SK-N-SH treated with all-trans-retinoic acid at 6 μM for 48 hours (cell line): ENCODE measurements at regions not wholly inside any gene's neighbourhood (a gene's known extent, or its start where the extent isn't known, plus 50 kb on each side); places are given as distances from the start of the nearest gene placed in this dataset.

Experiments used
- ATAC-seq: fragments of 200-7000 bp; cut with Tn5 transposase; 3 replicates; pipeline ENCODE4 v1.9.1; 2020; ENCODE audit warnings: mild to moderate bottlenecking, moderate library complexity
- ARNTL ChIP-seq: fragments of 450-650 bp; formaldehyde crosslinking; IDR thresholded peaks from 2 replicates; pipeline ENCODE4 v1.5.0; 2020; ENCODE audit warnings: low read depth, mild to moderate bottlenecking, moderate library complexity, borderline replicate concordance
- BACH2 ChIP-seq: fragments of 250-450 bp; sonication (Bioruptor Pico); IDR thresholded peaks from 2 replicates; pipeline ENCODE4 v1.9.0; 2021; ENCODE audit warnings: mild to moderate bottlenecking, borderline replicate concordance
- CSDC2 ChIP-seq: fragments of 250-450 bp; sonication (Bioruptor Pico); IDR thresholded peaks from 2 replicates; pipeline ENCODE4 v1.5.0; 2020; ENCODE audit warnings: mild to moderate bottlenecking, moderate library complexity
- ESRRG ChIP-seq: fragments of 250-450 bp; sonication (Bioruptor Pico); IDR thresholded peaks from 2 replicates; pipeline ENCODE4 v1.6.1; 2021; ENCODE audit warnings: mild to moderate bottlenecking
- GLIS3 ChIP-seq: fragments of 250-450 bp; sonication (Bioruptor Pico); IDR thresholded peaks from 2 replicates; pipeline ENCODE4 v1.5.0; 2020; ENCODE audit warnings: mild to moderate bottlenecking, moderate library complexity
- OSR1 ChIP-seq: fragments of 250-450 bp; sonication (Bioruptor Pico); IDR thresholded peaks from 2 replicates; pipeline ENCODE4 v1.8.0; 2022; ENCODE audit warnings: moderate library complexity, mild to moderate bottlenecking, inconsistent platforms
- RARB ChIP-seq: fragments of 250-450 bp; sonication (Bioruptor Pico); IDR thresholded peaks from 2 replicates; pipeline ENCODE4 v1.8.0; 2021; ENCODE audit warnings: mild to moderate bottlenecking, moderate library complexity
- TCF4 ChIP-seq: fragments of 250-450 bp; sonication (Bioruptor Pico); IDR thresholded peaks from 2 replicates; pipeline ENCODE4 v1.8.0; 2021; ENCODE audit warnings: mild to moderate bottlenecking, moderate library complexity, borderline replicate concordance
- TOX ChIP-seq: fragments of 250-450 bp; sonication (Bioruptor Pico); IDR thresholded peaks from 2 replicates; pipeline ENCODE4 v1.8.0; 2021; ENCODE audit warnings: mild to moderate bottlenecking, moderate library complexity, borderline replicate concordance
- ZC3H10 ChIP-seq: fragments of 250-450 bp; sonication (Bioruptor Pico); IDR thresholded peaks from 2 replicates; pipeline ENCODE4 v1.5.1; 2021; ENCODE audit warnings: mild to moderate bottlenecking, moderate library complexity
- ZFP3 ChIP-seq: fragments of 250-450 bp; sonication (Bioruptor Pico); IDR thresholded peaks from 2 replicates; pipeline ENCODE4 v1.5.0; 2020; ENCODE audit warnings: mild to moderate bottlenecking, moderate library complexity
- ZNF565 ChIP-seq: fragments of 450-650 bp; formaldehyde crosslinking; conservative IDR thresholded peaks from 2 replicates; pipeline ENCODE4 v1.5.0; 2020; ENCODE audit warnings: low read depth, mild to moderate bottlenecking, moderate library complexity
- ZNF70 ChIP-seq: fragments of 450-650 bp; formaldehyde crosslinking; IDR thresholded peaks from 2 replicates; pipeline ENCODE4 v1.5.0; 2020; ENCODE audit warnings: mild to moderate bottlenecking, moderate library complexity
- ZNF8 ChIP-seq: fragments of 450-650 bp; formaldehyde crosslinking; IDR thresholded peaks from 2 replicates; pipeline ENCODE4 v1.5.0; 2020; ENCODE audit warnings: mild to moderate bottlenecking, moderate library complexity
- TF ChIP-seq, protein P1 (sequence below): fragments of 250-450 bp; sonication (Bioruptor Pico); IDR thresholded peaks from 2 replicates; pipeline ENCODE4 v1.8.0; 2021; ENCODE audit warnings: low read depth, mild to moderate bottlenecking, moderate library complexity, borderline replicate concordance
- TF ChIP-seq, protein P2 (sequence below): fragments of 250-450 bp; sonication (Bioruptor Pico); IDR thresholded peaks from 2 replicates; pipeline ENCODE4 v1.5.1; 2021; ENCODE audit warnings: mild to moderate bottlenecking, moderate library complexity
- TF ChIP-seq, protein P3 (sequence below): fragments of 250-450 bp; sonication (Bioruptor Pico); IDR thresholded peaks from 2 replicates; pipeline ENCODE4 v1.5.0; 2020; ENCODE audit warnings: mild to moderate bottlenecking, moderate library complexity

DNA sequence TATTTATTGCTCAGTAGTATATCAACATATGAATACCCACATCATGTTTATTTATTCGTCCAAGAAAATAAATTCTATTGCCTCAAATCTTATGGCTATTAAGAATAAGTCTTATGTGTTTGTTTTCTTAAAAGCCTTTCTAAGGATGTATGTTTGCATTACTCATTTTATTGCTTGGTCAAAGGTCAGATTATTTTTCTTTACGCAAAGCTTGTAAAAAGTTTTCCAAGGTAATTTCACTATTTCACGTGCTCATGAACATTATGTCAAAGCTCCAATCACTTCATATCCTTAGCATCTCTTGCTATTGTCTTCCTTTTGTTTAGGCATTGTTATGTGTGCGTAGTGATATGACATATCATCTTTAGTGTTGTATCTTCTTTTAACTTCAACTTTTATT lies 258.5 kb upstream of the FSTL5 start (continued):
- TF ChIP-seq, protein P1, sequence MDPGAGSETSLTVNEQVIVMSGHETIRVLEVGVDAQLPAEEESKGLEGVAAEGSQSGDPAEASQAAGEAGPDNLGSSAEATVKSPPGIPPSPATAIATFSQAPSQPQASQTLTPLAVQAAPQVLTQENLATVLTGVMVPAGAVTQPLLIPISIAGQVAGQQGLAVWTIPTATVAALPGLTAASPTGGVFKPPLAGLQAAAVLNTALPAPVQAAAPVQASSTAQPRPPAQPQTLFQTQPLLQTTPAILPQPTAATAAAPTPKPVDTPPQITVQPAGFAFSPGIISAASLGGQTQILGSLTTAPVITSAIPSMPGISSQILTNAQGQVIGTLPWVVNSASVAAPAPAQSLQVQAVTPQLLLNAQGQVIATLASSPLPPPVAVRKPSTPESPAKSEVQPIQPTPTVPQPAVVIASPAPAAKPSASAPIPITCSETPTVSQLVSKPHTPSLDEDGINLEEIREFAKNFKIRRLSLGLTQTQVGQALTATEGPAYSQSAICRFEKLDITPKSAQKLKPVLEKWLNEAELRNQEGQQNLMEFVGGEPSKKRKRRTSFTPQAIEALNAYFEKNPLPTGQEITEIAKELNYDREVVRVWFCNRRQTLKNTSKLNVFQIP (CRISPR knock-in tag), result no peak
- TF ChIP-seq ZNF70 (CRISPR knock-in tag), result no peak
- TF ChIP-seq ZNF8 (CRISPR knock-in tag), result no peak
- TF ChIP-seq TCF4, result no peak
- TF ChIP-seq TOX (CRISPR knock-in tag), result no peak
- no peak for TF ChIP-seq GLIS3

GRCh38 chr4:162410854-162411253 lies 247.1 kb upstream of the FSTL5 start:
- ATAC-seq, result no peak
- TF ChIP-seq RARB (CRISPR knock-in tag) (no peak), CSDC2 (no peak), TOX (CRISPR knock-in tag) (no peak), OSR1 (CRISPR knock-in tag) (no peak)
- TF ChIP-seq, protein P2, sequence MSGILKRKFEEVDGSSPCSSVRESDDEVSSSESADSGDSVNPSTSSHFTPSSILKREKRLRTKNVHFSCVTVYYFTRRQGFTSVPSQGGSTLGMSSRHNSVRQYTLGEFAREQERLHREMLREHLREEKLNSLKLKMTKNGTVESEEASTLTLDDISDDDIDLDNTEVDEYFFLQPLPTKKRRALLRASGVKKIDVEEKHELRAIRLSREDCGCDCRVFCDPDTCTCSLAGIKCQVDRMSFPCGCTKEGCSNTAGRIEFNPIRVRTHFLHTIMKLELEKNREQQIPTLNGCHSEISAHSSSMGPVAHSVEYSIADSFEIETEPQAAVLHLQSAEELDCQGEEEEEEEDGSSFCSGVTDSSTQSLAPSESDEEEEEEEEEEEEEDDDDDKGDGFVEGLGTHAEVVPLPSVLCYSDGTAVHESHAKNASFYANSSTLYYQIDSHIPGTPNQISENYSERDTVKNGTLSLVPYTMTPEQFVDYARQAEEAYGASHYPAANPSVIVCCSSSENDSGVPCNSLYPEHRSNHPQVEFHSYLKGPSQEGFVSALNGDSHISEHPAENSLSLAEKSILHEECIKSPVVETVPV, result no peak

GRCh38 chr4:162409048-162409447 lies 245.2 kb upstream of the FSTL5 start:
- TF ChIP-seq ESRRG (CRISPR knock-in tag) (no peak), ZNF70 (CRISPR knock-in tag) (no peak), OSR1 (CRISPR knock-in tag) (no peak), GLIS3 (no peak), ZNF8 (CRISPR knock-in tag) (no peak), ZC3H10 (CRISPR knock-in tag) (no peak), ZNF565 (CRISPR knock-in tag) (no peak), ZFP3 (CRISPR knock-in tag) (no peak), TOX (CRISPR knock-in tag) (no peak), TCF4 (no peak), BACH2 (CRISPR knock-in tag) (no peak)
- TF ChIP-seq, protein P2, result no peak
- TF ChIP-seq, protein P3, sequence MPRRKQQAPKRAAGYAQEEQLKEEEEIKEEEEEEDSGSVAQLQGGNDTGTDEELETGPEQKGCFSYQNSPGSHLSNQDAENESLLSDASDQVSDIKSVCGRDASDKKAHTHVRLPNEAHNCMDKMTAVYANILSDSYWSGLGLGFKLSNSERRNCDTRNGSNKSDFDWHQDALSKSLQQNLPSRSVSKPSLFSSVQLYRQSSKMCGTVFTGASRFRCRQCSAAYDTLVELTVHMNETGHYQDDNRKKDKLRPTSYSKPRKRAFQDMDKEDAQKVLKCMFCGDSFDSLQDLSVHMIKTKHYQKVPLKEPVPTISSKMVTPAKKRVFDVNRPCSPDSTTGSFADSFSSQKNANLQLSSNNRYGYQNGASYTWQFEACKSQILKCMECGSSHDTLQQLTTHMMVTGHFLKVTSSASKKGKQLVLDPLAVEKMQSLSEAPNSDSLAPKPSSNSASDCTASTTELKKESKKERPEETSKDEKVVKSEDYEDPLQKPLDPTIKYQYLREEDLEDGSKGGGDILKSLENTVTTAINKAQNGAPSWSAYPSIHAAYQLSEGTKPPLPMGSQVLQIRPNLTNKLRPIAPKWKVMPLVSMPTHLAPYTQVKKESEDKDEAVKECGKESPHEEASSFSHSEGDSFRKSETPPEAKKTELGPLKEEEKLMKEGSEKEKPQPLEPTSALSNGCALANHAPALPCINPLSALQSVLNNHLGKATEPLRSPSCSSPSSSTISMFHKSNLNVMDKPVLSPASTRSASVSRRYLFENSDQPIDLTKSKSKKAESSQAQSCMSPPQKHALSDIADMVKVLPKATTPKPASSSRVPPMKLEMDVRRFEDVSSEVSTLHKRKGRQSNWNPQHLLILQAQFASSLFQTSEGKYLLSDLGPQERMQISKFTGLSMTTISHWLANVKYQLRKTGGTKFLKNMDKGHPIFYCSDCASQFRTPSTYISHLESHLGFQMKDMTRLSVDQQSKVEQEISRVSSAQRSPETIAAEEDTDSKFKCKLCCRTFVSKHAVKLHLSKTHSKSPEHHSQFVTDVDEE (CRISPR knock-in tag), result no peak
- no peak for ATAC-seq

DNA sequence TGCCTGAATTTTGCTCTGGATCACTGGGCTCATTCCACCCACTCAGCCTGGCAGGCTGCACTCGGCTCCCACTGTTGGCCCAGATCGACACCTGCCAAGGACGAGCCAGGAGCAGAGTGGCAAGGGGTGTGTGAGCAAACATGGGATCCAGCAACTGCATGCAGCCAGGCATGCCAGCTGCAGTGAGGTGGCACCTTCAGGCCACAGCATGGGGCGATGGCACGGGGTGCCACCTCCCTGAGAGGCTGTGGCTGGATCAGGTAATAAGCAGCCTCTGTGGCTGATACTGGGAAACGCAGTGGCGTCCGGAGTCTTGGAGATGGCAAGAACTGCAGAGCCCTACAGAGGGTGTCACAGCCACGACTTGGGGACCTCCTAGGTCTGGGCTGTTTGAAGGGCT lies 244.5 kb upstream of the FSTL5 start:
- ATAC-seq, result no peak
- TF ChIP-seq, protein P2, result no peak
- TF ChIP-seq, protein P3 (CRISPR knock-in tag), result no peak
- TF ChIP-seq ARNTL (CRISPR knock-in tag) (no peak), ESRRG (CRISPR knock-in tag) (no peak)
